DND-41 (cell line): ENCODE measurements at regions not wholly inside any gene's neighbourhood (a gene's known extent, or its start where the extent isn't known, plus 50 kb on each side); places are given as distances from the start of the nearest gene placed in this dataset.

Experiments used
- EZH2 ChIP-seq: IDR thresholded peaks from 3 replicates; pipeline ENCODE4 v1.6.1; 2012; ENCODE audit warnings: borderline replicate concordance, low read depth, mild to moderate bottlenecking, moderate library complexity, low read length, inconsistent platforms; ENCODE audit not compliant: severe bottlenecking
- TF ChIP-seq, protein P1 (sequence below): IDR thresholded peaks from 2 replicates; pipeline ENCODE4 v1.5.1; 2012; ENCODE audit warnings: borderline replicate concordance, low read length, moderate library complexity, mild to moderate bottlenecking; ENCODE audit not compliant: poor library complexity, severe bottlenecking; ENCODE audit errors: extremely low read depth

DNA sequence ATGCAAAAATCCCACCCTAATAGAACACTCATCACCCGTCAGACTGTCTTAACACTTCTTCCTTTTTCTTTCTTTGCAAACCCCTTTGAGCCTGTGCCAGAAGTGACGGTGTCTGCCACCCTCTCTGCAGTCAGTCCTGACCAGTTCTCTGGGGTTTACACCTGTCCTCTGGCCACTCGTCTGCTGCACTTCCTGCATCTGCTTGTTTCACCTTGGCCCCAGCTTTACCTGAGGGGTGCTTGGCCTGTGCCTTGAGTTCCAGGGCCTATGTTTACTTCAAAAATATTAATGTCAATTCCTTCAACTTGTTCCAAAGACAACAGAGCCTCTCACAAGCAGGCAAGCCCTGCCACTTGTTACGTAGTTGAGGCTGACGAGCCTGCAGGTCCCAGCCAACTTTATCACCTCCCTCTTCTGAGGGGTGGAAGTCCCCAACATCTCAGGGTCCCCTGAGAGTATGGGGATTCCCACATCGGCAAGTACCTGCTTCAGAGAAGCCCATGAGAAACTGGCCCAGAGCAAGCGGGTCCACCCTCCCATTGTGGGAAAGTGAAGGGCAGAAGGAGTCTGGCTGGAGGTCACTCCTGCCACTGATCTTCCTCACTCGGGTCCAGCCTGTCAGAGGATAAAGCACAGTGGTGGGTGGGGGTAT, 205.4 kb downstream of the DAD1 start:
- TF ChIP-seq, protein P1, sequence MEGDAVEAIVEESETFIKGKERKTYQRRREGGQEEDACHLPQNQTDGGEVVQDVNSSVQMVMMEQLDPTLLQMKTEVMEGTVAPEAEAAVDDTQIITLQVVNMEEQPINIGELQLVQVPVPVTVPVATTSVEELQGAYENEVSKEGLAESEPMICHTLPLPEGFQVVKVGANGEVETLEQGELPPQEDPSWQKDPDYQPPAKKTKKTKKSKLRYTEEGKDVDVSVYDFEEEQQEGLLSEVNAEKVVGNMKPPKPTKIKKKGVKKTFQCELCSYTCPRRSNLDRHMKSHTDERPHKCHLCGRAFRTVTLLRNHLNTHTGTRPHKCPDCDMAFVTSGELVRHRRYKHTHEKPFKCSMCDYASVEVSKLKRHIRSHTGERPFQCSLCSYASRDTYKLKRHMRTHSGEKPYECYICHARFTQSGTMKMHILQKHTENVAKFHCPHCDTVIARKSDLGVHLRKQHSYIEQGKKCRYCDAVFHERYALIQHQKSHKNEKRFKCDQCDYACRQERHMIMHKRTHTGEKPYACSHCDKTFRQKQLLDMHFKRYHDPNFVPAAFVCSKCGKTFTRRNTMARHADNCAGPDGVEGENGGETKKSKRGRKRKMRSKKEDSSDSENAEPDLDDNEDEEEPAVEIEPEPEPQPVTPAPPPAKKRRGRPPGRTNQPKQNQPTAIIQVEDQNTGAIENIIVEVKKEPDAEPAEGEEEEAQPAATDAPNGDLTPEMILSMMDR = no peak
- no peak for TF ChIP-seq EZH2
